NCI-H510A treated with DMSO at 0.1 percent for 48 hours (cell line): ENCODE measurements at regions not wholly inside any gene's neighbourhood (a gene's known extent, or its start where the extent isn't known, plus 50 kb on each side); places are given as distances from the start of the nearest gene placed in this dataset.

Experiments
- DNase-seq: peaks from one replicate; lab custom pipeline; 2025; lab: John Stamatoyannopoulos, UW

- peak; percentile 24 for DNase-seq
These were observed 149.5 kb downstream of the C9orf152 start for GRCh38 chr9:110058304-110058953.

GRCh38 chr9:110059461-110059860 lies 148.5 kb downstream of the C9orf152 start:
- DNase-seq: no peak

GRCh38 chr9:110064803-110065202 lies 143.2 kb downstream of the C9orf152 start:
- no peak for DNase-seq

- no peak for DNase-seq
These were observed 142.4 kb downstream of the C9orf152 start for GRCh38 chr9:110065532-110065931.

GRCh38 chr9:110066929-110067716 lies 140.8 kb downstream of the C9orf152 start:
- no peak for DNase-seq

- DNase-seq: no peak
These were observed 139.7 kb downstream of the C9orf152 start for GRCh38 chr9:110068212-110068611.

GRCh38 chr9:110069326-110070248 lies 138.4 kb downstream of the C9orf152 start:
- DNase-seq: no peak

GRCh38 chr9:110072597-110073355 lies 135.2 kb downstream of the C9orf152 start:
- DNase-seq: no peak

- DNase-seq: no peak
These were observed 134.5 kb downstream of the C9orf152 start for GRCh38 chr9:110073356-110073905.

GRCh38 chr9:110076894-110077725 lies 130.8 kb downstream of the C9orf152 start:
- DNase-seq: no peak

- DNase-seq: no peak
These were observed 130.0 kb downstream of the C9orf152 start for GRCh38 chr9:110077925-110078324.

- DNase-seq: peak; percentile 51
These were observed 129.4 kb downstream of the C9orf152 start for GRCh38 chr9:110078604-110079003.

- no peak for DNase-seq
These were observed 126.6 kb downstream of the C9orf152 start for GRCh38 chr9:110081395-110081794.

GRCh38 chr9:110083866-110084265 lies 124.1 kb downstream of the C9orf152 start:
- DNase-seq: no peak

- no peak for DNase-seq
These were observed 121.4 kb downstream of the C9orf152 start for GRCh38 chr9:110086537-110086936.

GRCh38 chr9:110087605-110088004 lies 120.4 kb downstream of the C9orf152 start:
- DNase-seq: no peak

- peak; percentile 34 for DNase-seq
These were observed 119.9 kb downstream of the C9orf152 start for GRCh38 chr9:110088099-110088498.

GRCh38 chr9:110089681-110090370 lies 118.1 kb downstream of the C9orf152 start:
- peak; percentile 96 for DNase-seq

GRCh38 chr9:110092792-110093191 lies 115.2 kb downstream of the C9orf152 start:
- no peak for DNase-seq

- no peak for DNase-seq
These were observed 114.5 kb downstream of the C9orf152 start for GRCh38 chr9:110093417-110093816.
